AG09309 (cell line): ENCODE measurements at regions not wholly inside any gene's neighbourhood (a gene's known extent, or its start where the extent isn't known, plus 50 kb on each side); places are given as distances from the start of the nearest gene placed in this dataset.

ENCODE experiments used
- DNase-seq: peaks from one replicate; pipeline ENCODE4 v3.0.0-alpha.2; 2010; ENCODE audit warnings: low read depth
- H3K4me3 ChIP-seq: 2 replicates; pipeline ENCODE4 v1.5.1; 2011; ENCODE audit warnings: mild to moderate bottlenecking, low read depth, low read length, moderate library complexity; ENCODE audit not compliant: control insufficient read depth
- CTCF ChIP-seq: IDR thresholded peaks from 2 replicates; pipeline ENCODE4 v1.5.1; 2011; ENCODE audit warnings: mild to moderate bottlenecking, low read depth, low read length, inconsistent platforms; ENCODE audit not compliant: insufficient read depth, control insufficient read depth; ENCODE audit errors: missing control alignments

GRCh38 chr12:61706783-61707182 is 553.4 kb upstream of the USP15 start:
- DNase-seq = no peak
- no peak for TF ChIP-seq CTCF
- no peak overlapping the region for H3K4me3 ChIP-seq

DNA sequence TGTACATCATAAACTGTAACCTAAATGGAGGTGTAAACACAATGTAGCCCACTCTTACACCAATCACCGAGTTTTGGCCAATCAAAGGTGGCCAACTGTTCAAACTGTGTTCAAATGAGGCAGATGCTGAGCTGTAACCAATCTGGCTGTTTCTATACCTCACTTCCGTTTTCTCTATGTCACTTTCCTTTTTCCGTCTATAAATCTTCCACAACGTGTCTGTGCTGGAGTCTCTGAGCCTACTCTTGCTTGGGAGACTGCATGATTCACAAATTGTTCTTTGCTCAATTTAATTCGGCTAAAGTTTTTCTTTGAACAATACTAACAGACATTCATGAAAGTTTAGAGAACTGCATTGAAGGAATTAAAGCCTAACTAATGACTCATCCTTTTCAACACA is 547.1 kb upstream of the USP15 start:
- no peak for TF ChIP-seq CTCF
- no peak overlapping the region for H3K4me3 ChIP-seq
- DNase-seq = no peak

GRCh38 chr12:61717986-61718385 is 542.2 kb upstream of the USP15 start:
- no peak for DNase-seq
- no peak for TF ChIP-seq CTCF
- no peak overlapping the region for H3K4me3 ChIP-seq

- DNase-seq = no peak
- no peak for TF ChIP-seq CTCF
- H3K4me3 ChIP-seq = no peak overlapping the region
These were observed 520.3 kb upstream of the USP15 start for GRCh38 chr12:61739925-61740324.

DNA sequence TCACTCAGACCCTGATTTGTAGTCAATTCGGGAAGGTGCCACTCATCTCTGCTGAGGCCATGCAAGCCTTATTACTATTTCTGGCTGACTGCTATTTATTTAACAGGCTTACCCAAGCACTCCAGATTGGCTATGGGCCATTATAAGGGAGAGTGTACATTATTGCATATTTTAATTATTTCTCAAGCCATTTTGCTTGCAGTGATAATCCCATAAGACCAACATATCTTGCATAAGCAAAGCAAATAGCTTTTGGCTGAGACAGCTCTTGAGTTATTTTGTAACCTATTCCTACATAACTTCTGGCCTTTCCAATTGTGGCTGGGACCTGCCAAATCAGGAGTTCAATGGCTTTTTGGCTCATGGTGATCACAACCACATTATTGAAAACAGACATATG is 509.6 kb upstream of the USP15 start:
- H3K4me3 ChIP-seq = no peak overlapping the region
- no peak for TF ChIP-seq CTCF

GRCh38 chr12:61754214-61754613 is 506.0 kb upstream of the USP15 start:
- DNase-seq = no peak
- no peak overlapping the region for H3K4me3 ChIP-seq
- no peak for TF ChIP-seq CTCF

More for the DNA sequence above, 509.6 kb upstream of the USP15 start:
- DNase-seq = no peak
